ENCODE measurements at regions not wholly inside any gene's neighbourhood (a gene's known extent, or its start where the extent isn't known, plus 50 kb on each side); places are given as distances from the start of the nearest gene placed in this dataset.
A peak's percentile ranks its signal among the peaks of the same experiment; 100 is the strongest.

DNA sequence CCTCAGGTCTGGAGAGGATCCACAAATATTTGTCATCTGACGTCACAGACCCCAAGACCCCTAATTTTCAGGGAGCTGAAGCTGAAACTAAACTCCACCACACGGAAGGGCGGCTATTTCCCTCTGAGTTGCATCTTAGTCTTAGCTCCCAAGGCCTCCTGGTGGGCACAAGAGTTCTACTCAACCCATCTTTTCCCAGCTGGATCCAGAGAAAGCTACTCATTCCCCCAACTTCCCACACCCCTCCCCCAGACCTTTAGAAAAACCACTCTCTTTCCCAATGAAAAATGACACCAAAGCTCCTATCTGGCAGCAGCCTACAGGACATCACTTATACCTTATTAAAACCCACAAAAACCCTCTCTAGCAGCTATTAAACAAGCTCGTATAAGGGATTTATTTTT, 67.1 kb upstream of the SLC1A1 start:
- H3K4me3 ChIP-seq (ENCODE audit: control insufficient read depth, low read depth, low read length): no peak overlapping the region
- no peak for DNase-seq (ENCODE audit: low read depth)
- TF ChIP-seq, protein P1, sequence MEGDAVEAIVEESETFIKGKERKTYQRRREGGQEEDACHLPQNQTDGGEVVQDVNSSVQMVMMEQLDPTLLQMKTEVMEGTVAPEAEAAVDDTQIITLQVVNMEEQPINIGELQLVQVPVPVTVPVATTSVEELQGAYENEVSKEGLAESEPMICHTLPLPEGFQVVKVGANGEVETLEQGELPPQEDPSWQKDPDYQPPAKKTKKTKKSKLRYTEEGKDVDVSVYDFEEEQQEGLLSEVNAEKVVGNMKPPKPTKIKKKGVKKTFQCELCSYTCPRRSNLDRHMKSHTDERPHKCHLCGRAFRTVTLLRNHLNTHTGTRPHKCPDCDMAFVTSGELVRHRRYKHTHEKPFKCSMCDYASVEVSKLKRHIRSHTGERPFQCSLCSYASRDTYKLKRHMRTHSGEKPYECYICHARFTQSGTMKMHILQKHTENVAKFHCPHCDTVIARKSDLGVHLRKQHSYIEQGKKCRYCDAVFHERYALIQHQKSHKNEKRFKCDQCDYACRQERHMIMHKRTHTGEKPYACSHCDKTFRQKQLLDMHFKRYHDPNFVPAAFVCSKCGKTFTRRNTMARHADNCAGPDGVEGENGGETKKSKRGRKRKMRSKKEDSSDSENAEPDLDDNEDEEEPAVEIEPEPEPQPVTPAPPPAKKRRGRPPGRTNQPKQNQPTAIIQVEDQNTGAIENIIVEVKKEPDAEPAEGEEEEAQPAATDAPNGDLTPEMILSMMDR (IDR thresholded peaks at IDR 0.05; ENCODE audit: control insufficient read depth, insufficient read depth, low read depth, low read length, missing control alignments): no peak

- TF ChIP-seq, protein P1 (IDR thresholded peaks at IDR 0.05; ENCODE audit: control insufficient read depth, insufficient read depth, low read depth, low read length, missing control alignments): no peak
- no peak for DNase-seq (ENCODE audit: low read depth)
- H3K4me3 ChIP-seq (ENCODE audit: control insufficient read depth, low read depth, low read length): no peak overlapping the region
These were observed 67.8 kb upstream of the SLC1A1 start for GRCh38 chr9:4422495-4422894.

DNA sequence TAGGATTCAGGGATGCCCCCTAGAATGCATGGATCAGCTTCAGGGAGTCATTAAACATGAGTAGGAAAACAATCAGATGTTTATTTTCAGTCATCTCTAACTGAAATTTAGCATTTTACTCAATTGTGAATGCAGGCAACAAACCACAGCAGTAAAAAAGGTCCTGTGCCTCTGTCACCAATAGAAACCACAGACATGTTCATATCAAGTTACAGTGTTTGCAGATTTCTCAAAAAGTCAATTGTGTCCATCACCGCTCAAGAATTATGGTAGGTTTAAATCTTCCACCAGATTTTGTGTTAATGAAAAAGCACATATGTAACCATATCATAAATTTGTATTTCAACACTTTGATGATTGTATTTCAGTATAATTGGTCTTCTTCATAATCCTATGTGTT, 68.4 kb upstream of the SLC1A1 start:
- no peak overlapping the region for H3K4me3 ChIP-seq (ENCODE audit: control insufficient read depth, low read depth, low read length)
- DNase-seq (ENCODE audit: low read depth): no peak
- TF ChIP-seq, protein P1 (IDR thresholded peaks at IDR 0.05; ENCODE audit: control insufficient read depth, insufficient read depth, low read depth, low read length, missing control alignments): no peak

DNA sequence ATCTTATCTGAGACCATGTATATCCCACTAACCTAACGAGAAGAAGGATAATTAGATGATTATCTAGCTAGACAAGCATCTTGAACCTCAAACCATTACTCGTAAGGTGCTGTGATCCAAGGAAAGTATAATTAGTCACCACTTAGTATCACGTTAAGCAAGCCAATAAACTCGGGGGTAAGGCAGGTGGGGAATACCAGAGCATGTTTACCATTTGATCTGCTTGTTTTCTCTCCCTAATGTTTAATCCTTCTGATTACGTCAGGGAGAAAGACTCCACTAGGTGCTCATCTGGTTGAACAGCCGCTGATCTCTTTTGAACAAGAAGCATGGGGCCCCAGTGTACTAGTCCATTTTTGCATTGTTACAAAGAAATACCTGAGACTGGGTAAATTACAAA, 69.9 kb upstream of the SLC1A1 start:
- TF ChIP-seq, protein P1 (IDR thresholded peaks at IDR 0.05; ENCODE audit: control insufficient read depth, insufficient read depth, low read depth, low read length, missing control alignments): no peak
- DNase-seq (ENCODE audit: low read depth): no peak
- no peak overlapping the region for H3K4me3 ChIP-seq (ENCODE audit: control insufficient read depth, low read depth, low read length)

DNA sequence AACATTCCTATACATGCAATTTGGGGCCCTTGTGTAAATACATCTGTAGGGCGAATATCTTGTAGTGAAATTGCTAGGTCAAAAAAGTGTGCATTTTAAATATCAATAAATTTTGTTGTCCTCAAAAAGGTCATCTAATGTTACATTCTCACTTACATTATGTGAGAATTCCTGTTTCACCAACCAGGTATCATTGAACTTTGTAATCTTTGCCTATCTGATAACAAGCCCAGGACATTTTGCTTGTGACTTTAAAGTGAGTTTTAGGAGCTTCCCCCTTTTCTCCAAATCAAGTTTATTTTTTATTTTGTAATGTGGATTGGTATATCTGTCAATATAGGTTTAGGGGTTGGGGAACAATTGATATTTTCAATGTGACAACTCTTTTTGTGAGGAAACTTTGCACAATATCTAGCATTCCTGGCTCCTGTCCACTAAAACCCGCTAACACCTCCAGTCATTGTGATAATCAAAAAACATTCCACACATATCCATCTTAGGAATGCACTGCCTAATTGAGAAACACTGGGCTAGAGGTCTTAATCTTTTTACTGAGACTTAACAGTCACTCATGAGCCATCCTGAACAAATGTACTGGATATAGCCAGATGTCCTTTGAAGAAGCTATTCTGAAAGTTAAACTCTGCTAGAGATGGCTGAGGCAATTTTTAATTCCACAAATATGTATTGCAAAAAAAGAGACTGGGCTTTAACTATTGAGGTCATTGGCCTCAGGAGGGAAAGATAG, 72.5 kb upstream of the SLC1A1 start:
- TF ChIP-seq, protein P1 (IDR thresholded peaks at IDR 0.05; ENCODE audit: control insufficient read depth, insufficient read depth, low read depth, low read length, missing control alignments): no peak
- peak; percentile 62 for DNase-seq (ENCODE audit: low read depth)
- H3K4me3 ChIP-seq (ENCODE audit: control insufficient read depth, low read depth, low read length): no peak overlapping the region

DNA sequence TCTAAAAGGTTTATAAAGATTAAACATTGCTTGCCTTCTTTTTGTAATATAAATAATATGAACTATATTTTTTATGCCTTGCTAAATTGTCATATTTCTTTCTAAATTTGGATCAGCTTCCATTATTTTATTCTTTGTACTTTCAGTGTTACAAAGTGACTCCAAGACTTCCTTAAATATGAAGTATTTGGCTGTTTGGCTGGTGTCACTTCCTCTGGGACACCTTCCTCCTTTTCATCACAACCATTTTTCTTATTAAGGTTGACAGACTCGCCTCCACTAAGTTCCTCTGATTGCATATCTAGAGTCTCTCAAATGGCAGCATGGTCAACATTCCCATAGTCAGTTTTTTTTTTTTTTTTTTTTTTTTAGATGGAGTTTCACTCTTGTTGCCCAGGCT, 73.8 kb upstream of the SLC1A1 start:
- TF ChIP-seq, protein P1 (IDR thresholded peaks at IDR 0.05; ENCODE audit: control insufficient read depth, insufficient read depth, low read depth, low read length, missing control alignments): no peak
- no peak overlapping the region for H3K4me3 ChIP-seq (ENCODE audit: control insufficient read depth, low read depth, low read length)
- no peak for DNase-seq (ENCODE audit: low read depth)

Measured in AG09309 (cell line).